ENCODE measurements at regions not wholly inside any gene's neighbourhood (a gene's known extent, or its start where the extent isn't known, plus 50 kb on each side); places are given as distances from the start of the nearest gene placed in this dataset.

- Mint-ChIP-seq H3K4me1 (ENCODE audit: low read depth, unreplicated experiment) (no peaks in the 10 kb centered on the region), H3K27ac (ENCODE audit: unreplicated experiment) (no peak overlapping the region), H3K4me3 (ENCODE audit: low read depth, unreplicated experiment) (no peak overlapping the region), H3K9me3 (ENCODE audit: low read depth, unreplicated experiment) (no peaks in the 10 kb centered on the region), H3K36me3 (ENCODE audit: insufficient read depth, unreplicated experiment) (no peaks in the 10 kb centered on the region), H3K27me3 (ENCODE audit: unreplicated experiment) (peaks cover 13% of the 10 kb centered on the region)
- no peak for TF ChIP-seq CTCF (IDR thresholded peaks at IDR 0.05; ENCODE audit: unreplicated experiment)
- no TSS peak for BruUV-seq (replicated peaks)
- DNase-seq: no peak
- CTCF ChIA-PET: no interaction called here
- intact Hi-C loops (cut with micrococcal nuclease; ENCODE audit: unreplicated experiment): no loop called here
Measured at GRCh38 chr12:98274430-98275130, 240.8 kb upstream of the TMPO start.

GRCh38 chr12:98275131-98275475 lies 240.3 kb upstream of the TMPO start:
- no peak overlapping the region for H3K4me3 Mint-ChIP-seq (ENCODE audit: low read depth, unreplicated experiment)
- intact Hi-C loops (cut with micrococcal nuclease; ENCODE audit: unreplicated experiment): no loop called here
- H3K9me3 Mint-ChIP-seq (ENCODE audit: low read depth, unreplicated experiment): no peaks in the 10 kb centered on the region
- BruUV-seq (replicated peaks): no TSS peak
- CTCF ChIA-PET: no interaction called here
- H3K4me1 Mint-ChIP-seq (ENCODE audit: low read depth, unreplicated experiment): no peaks in the 10 kb centered on the region
- peaks cover 13% of the 10 kb centered on the region for H3K27me3 Mint-ChIP-seq (ENCODE audit: unreplicated experiment)
- no peak for DNase-seq
- no peak for TF ChIP-seq CTCF (IDR thresholded peaks at IDR 0.05; ENCODE audit: unreplicated experiment)
- H3K27ac Mint-ChIP-seq (ENCODE audit: unreplicated experiment): no peak overlapping the region
- H3K36me3 Mint-ChIP-seq (ENCODE audit: insufficient read depth, unreplicated experiment): no peaks in the 10 kb centered on the region

- CTCF ChIA-PET: no interaction called here
- H3K27ac Mint-ChIP-seq (ENCODE audit: unreplicated experiment): no peak overlapping the region
- intact Hi-C loops (cut with micrococcal nuclease; ENCODE audit: unreplicated experiment): no loop called here
Measured at GRCh38 chr12:98280152-98280551, 235.2 kb upstream of the TMPO start.

DNA sequence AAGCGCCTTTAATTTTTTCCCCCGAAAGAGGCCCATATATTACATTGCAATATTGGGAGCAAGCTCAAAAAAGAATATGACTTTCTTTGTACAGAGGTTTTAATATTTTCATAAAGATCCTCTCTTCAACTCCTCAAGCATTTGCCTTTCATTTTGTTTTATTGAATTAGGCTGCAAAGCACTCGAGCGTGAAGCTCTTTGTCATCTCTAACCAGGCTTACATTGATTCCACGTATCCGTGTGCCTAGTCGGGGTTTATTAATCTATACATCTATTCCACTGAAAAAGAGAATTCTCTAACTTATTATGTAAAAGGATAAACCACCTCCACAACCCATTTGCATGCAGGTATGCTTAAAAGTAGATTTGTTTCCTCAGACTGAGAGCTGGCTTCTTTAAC lies 234.8 kb upstream of the TMPO start:
- Mint-ChIP-seq H3K27me3 (ENCODE audit: unreplicated experiment) (peaks cover 21% of the 10 kb centered on the region), H3K4me3 (ENCODE audit: low read depth, unreplicated experiment) (no peak overlapping the region), H3K4me1 (ENCODE audit: low read depth, unreplicated experiment) (no peaks in the 10 kb centered on the region), H3K27ac (ENCODE audit: unreplicated experiment) (no peak overlapping the region), H3K9me3 (ENCODE audit: low read depth, unreplicated experiment) (no peaks in the 10 kb centered on the region), H3K36me3 (ENCODE audit: insufficient read depth, unreplicated experiment) (no peaks in the 10 kb centered on the region)
- TF ChIP-seq CTCF (IDR thresholded peaks at IDR 0.05; ENCODE audit: unreplicated experiment): no peak
- BruUV-seq (replicated peaks): no TSS peak
- intact Hi-C loops (cut with micrococcal nuclease; ENCODE audit: unreplicated experiment): no loop called here
- DNase-seq: no peak
- CTCF ChIA-PET: no interaction called here

More at GRCh38 chr12:98280152-98280551, 235.2 kb upstream of the TMPO start:
- no peak for DNase-seq
- no peak for TF ChIP-seq CTCF (IDR thresholded peaks at IDR 0.05; ENCODE audit: unreplicated experiment)
- Mint-ChIP-seq H3K4me1 (ENCODE audit: low read depth, unreplicated experiment) (no peaks in the 10 kb centered on the region), H3K36me3 (ENCODE audit: insufficient read depth, unreplicated experiment) (no peaks in the 10 kb centered on the region), H3K4me3 (ENCODE audit: low read depth, unreplicated experiment) (no peak overlapping the region), H3K27me3 (ENCODE audit: unreplicated experiment) (peaks cover 20% of the 10 kb centered on the region), H3K9me3 (ENCODE audit: low read depth, unreplicated experiment) (no peaks in the 10 kb centered on the region)
- BruUV-seq (replicated peaks): no TSS peak
